HEK293T (cell line): ENCODE measurements at regions not wholly inside any gene's neighbourhood (a gene's known extent, or its start where the extent isn't known, plus 50 kb on each side); places are given as distances from the start of the nearest gene placed in this dataset.

Experiments used
- ARNT ChIP-seq: fragments of 450-650 bp; IDR thresholded peaks from 2 replicates; pipeline ENCODE4 v1.6.1; 2017; ENCODE audit warnings: mild to moderate bottlenecking
- FOXM1 ChIP-seq: fragments of 450-650 bp; IDR thresholded peaks from 2 replicates; pipeline ENCODE4 v1.6.1; 2017; ENCODE audit warnings: mild to moderate bottlenecking, borderline replicate concordance
- ZNF384 ChIP-seq: fragments of 450-650 bp; IDR thresholded peaks from 2 replicates; pipeline ENCODE4 v1.6.1; 2016

DNA sequence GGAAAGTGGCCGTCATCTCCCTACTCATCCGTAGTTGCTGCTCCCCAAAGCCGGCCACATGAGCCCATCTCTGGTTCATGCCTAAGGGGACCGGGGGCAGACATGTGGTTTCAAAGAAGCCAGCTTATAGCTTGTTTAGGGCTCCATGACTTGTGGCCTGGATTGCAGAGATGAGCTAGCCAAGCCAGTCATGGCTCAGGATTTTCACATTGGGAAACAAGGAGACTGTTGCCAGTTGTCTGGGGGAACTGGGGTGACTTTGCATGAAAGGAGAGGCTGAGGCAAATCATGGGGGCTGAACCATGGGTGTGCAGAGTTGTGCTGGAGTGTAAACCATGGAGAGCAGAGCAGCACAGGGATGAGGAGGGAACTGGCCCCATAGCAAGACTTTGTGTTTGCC lies 183.0 kb upstream of the APCDD1 start:
- TF ChIP-seq FOXM1 (no peak), ARNT (no peak), ZNF384 (no peak)
